Nephron progenitor cell (in vitro differentiated cells): ENCODE measurements at regions not wholly inside any gene's neighbourhood (a gene's known extent, or its start where the extent isn't known, plus 50 kb on each side); places are given as distances from the start of the nearest gene placed in this dataset.
A peak's percentile ranks its signal among the peaks of the same experiment; 100 is the strongest.

Experiments used
- DNase-seq: peaks from one replicate; pipeline ENCODE4 v3.0.0; 2021
- H3K27ac Mint-ChIP-seq: 2 replicates; pipeline ENCODE4 v1.8.0; 2021; ENCODE audit warnings: mild to moderate bottlenecking, moderate library complexity, mixed read lengths
- H3K27me3 Mint-ChIP-seq: 2 replicates; pipeline ENCODE4 v1.8.0; 2021; ENCODE audit warnings: mild to moderate bottlenecking, low read depth, mixed read lengths; ENCODE audit not compliant: poor library complexity
- H3K36me3 Mint-ChIP-seq: 2 replicates; pipeline ENCODE4 v1.8.0; 2021; ENCODE audit warnings: low read depth, mixed read lengths
- H3K4me1 Mint-ChIP-seq: 2 replicates; pipeline ENCODE4 v1.8.0; 2021; ENCODE audit warnings: mixed read lengths
- H3K4me3 Mint-ChIP-seq: 2 replicates; pipeline ENCODE4 v1.8.0; 2021; ENCODE audit warnings: mild to moderate bottlenecking, moderate library complexity, mixed read lengths
- H3K9me3 Mint-ChIP-seq: 2 replicates; pipeline ENCODE4 v1.8.0; 2021; ENCODE audit warnings: mild to moderate bottlenecking, moderate library complexity, mixed read lengths
- CTCF ChIP-seq: fragments of 200-600 bp; sonication (generic); IDR thresholded peaks from 2 replicates; pipeline ENCODE4 v1.5.0; 2021; ENCODE audit warnings: antibody characterized with exemption

GRCh38 chr2:166831930-166832329, 56.4 kb upstream of the XIRP2 start:
- DNase-seq: no peak
- Mint-ChIP-seq H3K4me3 (no peak overlapping the region), H3K27me3 (no peaks in the 10 kb centered on the region), H3K27ac (no peak overlapping the region), H3K4me1 (no peaks in the 10 kb centered on the region), H3K36me3 (no peaks in the 10 kb centered on the region), H3K9me3 (no peaks in the 10 kb centered on the region)
- TF ChIP-seq CTCF: no peak

DNA sequence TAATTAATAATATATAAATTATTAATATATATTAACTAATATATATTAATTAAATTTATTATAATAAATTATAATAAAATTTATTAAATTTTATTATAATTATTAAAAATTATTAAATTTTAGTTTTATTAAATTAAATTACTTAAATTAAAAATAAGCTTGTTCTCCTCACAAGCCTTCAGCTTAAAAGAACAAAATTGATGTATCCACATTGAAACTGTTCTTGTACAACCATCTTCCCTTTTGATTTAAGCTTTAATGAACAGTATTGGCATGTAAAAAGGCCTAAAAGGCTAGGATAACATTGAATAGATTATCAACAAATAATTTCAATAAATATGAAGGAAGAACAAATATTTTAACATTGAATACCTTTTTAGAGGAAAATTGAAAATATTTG, 62.4 kb upstream of the XIRP2 start:
- H3K9me3 Mint-ChIP-seq: no peaks in the 10 kb centered on the region

GRCh38 chr2:166814335-166814734, 73.9 kb upstream of the XIRP2 start:
- H3K9me3 Mint-ChIP-seq: no peaks in the 10 kb centered on the region
- no peak for TF ChIP-seq CTCF
- DNase-seq: no peak
- no peaks in the 10 kb centered on the region for H3K36me3 Mint-ChIP-seq
- H3K4me3 Mint-ChIP-seq: no peak overlapping the region
- H3K27me3 Mint-ChIP-seq: peaks cover 2% of the 10 kb centered on the region
- no peak overlapping the region for H3K27ac Mint-ChIP-seq
- H3K4me1 Mint-ChIP-seq: no peaks in the 10 kb centered on the region

More for the DNA sequence above, 62.4 kb upstream of the XIRP2 start:
- Mint-ChIP-seq H3K27me3 (no peaks in the 10 kb centered on the region), H3K36me3 (no peaks in the 10 kb centered on the region), H3K27ac (no peak overlapping the region), H3K4me1 (no peaks in the 10 kb centered on the region), H3K4me3 (no peak overlapping the region)
- DNase-seq: no peak
- TF ChIP-seq CTCF: no peak

DNA sequence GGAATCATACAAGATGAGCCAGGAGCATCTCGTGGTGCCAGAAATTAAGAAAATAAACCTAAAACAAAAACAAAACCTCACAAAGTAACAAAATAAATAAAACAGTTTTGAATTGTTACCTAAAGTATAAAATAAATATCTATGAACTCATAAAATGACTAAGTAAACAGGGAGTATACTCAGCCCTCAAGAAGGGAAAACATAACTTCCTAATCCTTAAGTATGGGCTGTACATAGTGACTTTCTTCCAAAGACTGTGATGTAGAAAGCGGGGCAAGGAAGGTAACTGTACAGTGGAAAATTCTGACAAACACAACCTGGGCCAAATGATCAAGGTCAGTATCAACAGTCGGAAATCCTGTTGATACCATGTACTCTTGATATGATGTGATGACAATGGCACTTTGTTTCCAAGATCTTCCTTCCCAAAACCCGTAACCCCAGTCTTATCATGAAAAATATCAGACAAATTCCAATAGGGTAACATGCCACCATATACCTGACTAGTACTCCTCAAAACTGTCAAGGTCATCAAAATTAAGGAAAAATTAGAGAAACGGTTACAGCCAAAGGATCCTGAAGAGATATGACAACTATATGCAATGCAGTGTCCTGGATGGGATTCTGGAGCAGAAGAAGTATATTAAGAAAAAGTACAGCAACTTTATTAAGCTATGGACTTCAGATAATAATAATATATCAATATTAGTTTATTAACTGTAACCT, 76.0 kb upstream of the XIRP2 start:
- H3K9me3 Mint-ChIP-seq: no peaks in the 10 kb centered on the region
- peaks cover 2% of the 10 kb centered on the region for H3K27me3 Mint-ChIP-seq
- H3K4me3 Mint-ChIP-seq: no peak overlapping the region
- H3K4me1 Mint-ChIP-seq: no peaks in the 10 kb centered on the region
- no peaks in the 10 kb centered on the region for H3K36me3 Mint-ChIP-seq
- DNase-seq: no peak
- no peak for TF ChIP-seq CTCF
- no peak overlapping the region for H3K27ac Mint-ChIP-seq

GRCh38 chr2:166805753-166806152, 82.5 kb upstream of the XIRP2 start:
- Mint-ChIP-seq H3K27me3 (peaks cover 2% of the 10 kb centered on the region), H3K4me1 (peaks cover 15% of the 10 kb centered on the region), H3K4me3 (no peak overlapping the region), H3K9me3 (no peaks in the 10 kb centered on the region), H3K27ac (no peak overlapping the region), H3K36me3 (no peaks in the 10 kb centered on the region)
- no peak for TF ChIP-seq CTCF
- DNase-seq: no peak

DNA sequence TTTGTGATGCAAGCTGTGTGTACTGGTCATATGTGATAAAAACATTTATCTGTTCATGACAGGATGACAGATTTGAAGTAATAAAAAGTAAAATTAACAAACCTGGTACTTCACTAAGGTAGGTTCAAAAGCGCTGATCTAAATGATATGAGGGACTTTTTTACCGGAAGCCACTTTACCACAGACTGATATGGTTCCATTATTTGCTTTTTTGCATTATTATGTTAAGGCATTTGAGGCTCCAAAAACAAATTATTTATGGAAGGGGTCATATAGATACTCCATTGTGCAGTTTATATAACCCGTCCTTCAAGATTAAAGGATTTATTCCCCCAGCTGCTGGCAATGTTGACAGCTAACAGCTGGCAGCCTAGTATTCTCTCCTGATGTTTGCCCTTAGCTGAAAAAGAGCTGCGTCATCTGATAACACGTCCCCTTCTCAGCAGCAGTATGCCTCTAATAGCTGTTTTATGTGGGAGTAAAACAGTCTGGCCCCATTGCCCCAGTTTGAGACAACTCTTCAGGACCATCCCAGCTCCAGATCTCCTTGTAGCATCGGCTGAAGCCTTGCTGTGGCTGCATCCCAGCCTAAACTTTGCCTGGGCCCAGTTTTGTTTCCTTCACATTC, 84.8 kb upstream of the XIRP2 start:
- DNase-seq: no peak
- Mint-ChIP-seq H3K9me3 (no peaks in the 10 kb centered on the region), H3K27me3 (peaks cover 2% of the 10 kb centered on the region), H3K27ac (peak overlapping the region; percentile 76), H3K36me3 (no peaks in the 10 kb centered on the region), H3K4me3 (no peak overlapping the region), H3K4me1 (peaks cover 15% of the 10 kb centered on the region)
- no peak for TF ChIP-seq CTCF
